Ovary (tissue), 3 donors: ENCODE measurements at regions not wholly inside any gene's neighbourhood (a gene's known extent, or its start where the extent isn't known, plus 50 kb on each side); places are given as distances from the start of the nearest gene placed in this dataset.

Experiments
- CTCF ChIP-seq, 3 donors: fragments of 450-650 bp in 2 of 3; fragments of 200-600 bp in 1 of 3; IDR thresholded peaks; one replicate each; pipeline versions ENCODE4 v1.5.1 to v1.8.0; 2016 to 2022; ENCODE audit warnings: antibody characterized with exemption in 3 of 3, mild to moderate bottlenecking in 1 of 3
- POLR2A ChIP-seq: fragments of 450-650 bp; IDR thresholded peaks from one replicate; pipeline ENCODE4 v1.6.1; 2017; ENCODE audit warnings: antibody characterized with exemption, mild to moderate bottlenecking, moderate library complexity
- donor health status: DM: no; HTN: no; CAD: no.

- no peak for TF ChIP-seq POLR2A
- no peak for TF ChIP-seq CTCF (IDR thresholded peaks at IDR 0.05)
Measured at GRCh38 chr18:22074282-22075070, 94.9 kb upstream of the GATA6 start.
